ENCODE measurements at regions not wholly inside any gene's neighbourhood (a gene's known extent, or its start where the extent isn't known, plus 50 kb on each side); places are given as distances from the start of the nearest gene placed in this dataset.

DNA sequence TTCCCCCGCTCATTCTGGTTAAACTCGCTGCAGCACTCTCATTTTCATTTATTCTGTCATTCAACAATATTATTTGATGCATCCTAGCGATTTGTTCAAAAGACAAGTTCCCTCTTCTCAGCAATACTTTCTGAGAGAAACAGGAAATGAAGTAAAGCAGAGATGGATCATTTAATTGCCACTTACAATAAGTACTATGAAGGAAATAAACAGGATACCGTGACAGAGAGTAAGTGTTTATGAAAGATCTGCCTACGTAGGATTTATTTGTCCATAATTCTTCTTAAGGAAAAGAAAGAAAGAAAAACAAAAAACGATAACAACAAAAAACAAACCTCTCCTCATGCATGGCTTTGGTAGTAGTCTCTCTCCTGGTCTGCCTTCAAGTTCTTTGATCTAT is 406.8 kb upstream of the ZNF608 start:
- TF ChIP-seq SUZ12 (IDR thresholded peaks at IDR 0.05; ENCODE audit: extremely low read depth, insufficient read depth, insufficient read length): no peak
- no peak for TF ChIP-seq ZNF274 (IDR thresholded peaks at IDR 0.05; ENCODE audit: low read depth, low read length)
- TF ChIP-seq YY1 (IDR thresholded peaks at IDR 0.05; ENCODE audit: insufficient read depth, insufficient read length): no peak
